Left lung (tissue), 4 donors: ENCODE measurements at regions not wholly inside any gene's neighbourhood (a gene's known extent, or its start where the extent isn't known, plus 50 kb on each side); places are given as distances from the start of the nearest gene placed in this dataset.

Experiments
- ATAC-seq: fragments of 200-7000 bp; cut with Tn5 transposase; one replicate; pipeline ENCODE4 v1.9.1; 2020; ENCODE audit warnings: moderate library complexity
- DNase-seq, 4 donors: peaks; one replicate each; pipeline ENCODE4 v3.0.0-alpha.2; 2013 to 2020
- H3K27ac ChIP-seq, 2 donors: fragments of 200-600 bp; sonication (generic) in 1 of 2; one replicate each; pipeline versions ENCODE4 v1.5.0 to v1.8.0; 2020 to 2021
- H3K27me3 ChIP-seq, 2 donors: fragments of 200-600 bp; sonication (generic) in 1 of 2; one replicate each; pipeline versions ENCODE4 v1.5.0 to v1.8.0; 2020 to 2021
- H3K36me3 ChIP-seq, 2 donors: fragments of 200-600 bp; sonication (generic) in 1 of 2; one replicate each; pipeline versions ENCODE4 v1.5.0 to v1.8.0; 2020 to 2021
- H3K4me1 ChIP-seq, 2 donors: fragments of 200-600 bp; one replicate each; pipeline ENCODE4 v1.8.0; 2021
- H3K4me3 ChIP-seq, 2 donors: fragments of 200-600 bp; sonication (generic) in 1 of 2; one replicate each; pipeline versions ENCODE4 v1.5.0 to v1.8.0; 2020 to 2021; ENCODE audit warnings: mild to moderate bottlenecking in 1 of 2
- H3K9me3 ChIP-seq, 2 donors: fragments of 200-600 bp; sonication (generic) in 1 of 2; one replicate each; pipeline versions ENCODE4 v1.5.0 to v1.8.0; 2020 to 2021
- intact Hi-C, 2 donors: fragments of 100-400 bp; cut with DNase I; formaldehyde crosslinking; loops; one replicate each; pipeline versions ENCODE4 v1.11.2 to v1.14.2; 2022
- TF ChIP-seq, protein P1 (sequence below), 2 donors: fragments of 200-600 bp; sonication (generic) in 1 of 2; IDR thresholded peaks; one replicate each; pipeline versions ENCODE4 v1.5.0 to v1.8.0; 2021; ENCODE audit warnings: antibody characterized with exemption in 2 of 2
- donor health status: DM: no; HTN: yes; CAD: no.
- donor health status: DM: no; HTN: no; CAD: no.

DNA sequence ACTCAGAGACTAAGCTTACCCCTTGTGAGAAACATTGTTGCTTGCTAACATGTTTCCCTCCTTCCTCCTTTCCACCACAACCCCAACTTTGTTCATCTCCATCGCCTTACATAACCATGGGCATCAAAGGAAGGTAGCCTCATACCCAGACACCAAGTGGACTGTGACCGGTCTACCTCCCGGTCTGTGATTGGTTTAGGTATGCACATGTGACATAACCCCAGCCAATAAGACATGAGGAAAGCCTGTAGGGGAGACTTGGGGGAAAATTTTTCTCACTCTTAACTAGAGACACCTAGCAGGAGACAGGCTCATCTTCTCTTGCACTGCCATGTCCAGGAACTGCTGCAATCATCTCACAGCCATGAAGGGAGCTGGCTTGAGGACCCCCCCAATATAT, 120.7 kb downstream of the CDC7 start:
- Histone ChIP-seq H3K27me3 (no peaks in the 10 kb centered on the region), H3K9me3 (no peaks in the 10 kb centered on the region), H3K27ac (no peak overlapping the region), H3K4me1 (no peaks in the 10 kb centered on the region), H3K4me3 (no peak overlapping the region), H3K36me3 (no peaks in the 10 kb centered on the region)
- TF ChIP-seq, protein P1, sequence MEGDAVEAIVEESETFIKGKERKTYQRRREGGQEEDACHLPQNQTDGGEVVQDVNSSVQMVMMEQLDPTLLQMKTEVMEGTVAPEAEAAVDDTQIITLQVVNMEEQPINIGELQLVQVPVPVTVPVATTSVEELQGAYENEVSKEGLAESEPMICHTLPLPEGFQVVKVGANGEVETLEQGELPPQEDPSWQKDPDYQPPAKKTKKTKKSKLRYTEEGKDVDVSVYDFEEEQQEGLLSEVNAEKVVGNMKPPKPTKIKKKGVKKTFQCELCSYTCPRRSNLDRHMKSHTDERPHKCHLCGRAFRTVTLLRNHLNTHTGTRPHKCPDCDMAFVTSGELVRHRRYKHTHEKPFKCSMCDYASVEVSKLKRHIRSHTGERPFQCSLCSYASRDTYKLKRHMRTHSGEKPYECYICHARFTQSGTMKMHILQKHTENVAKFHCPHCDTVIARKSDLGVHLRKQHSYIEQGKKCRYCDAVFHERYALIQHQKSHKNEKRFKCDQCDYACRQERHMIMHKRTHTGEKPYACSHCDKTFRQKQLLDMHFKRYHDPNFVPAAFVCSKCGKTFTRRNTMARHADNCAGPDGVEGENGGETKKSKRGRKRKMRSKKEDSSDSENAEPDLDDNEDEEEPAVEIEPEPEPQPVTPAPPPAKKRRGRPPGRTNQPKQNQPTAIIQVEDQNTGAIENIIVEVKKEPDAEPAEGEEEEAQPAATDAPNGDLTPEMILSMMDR (IDR thresholded peaks at IDR 0.05): no peak
- intact Hi-C loops: no loop called here
- no peak for ATAC-seq
- DNase-seq: no peak

DNA sequence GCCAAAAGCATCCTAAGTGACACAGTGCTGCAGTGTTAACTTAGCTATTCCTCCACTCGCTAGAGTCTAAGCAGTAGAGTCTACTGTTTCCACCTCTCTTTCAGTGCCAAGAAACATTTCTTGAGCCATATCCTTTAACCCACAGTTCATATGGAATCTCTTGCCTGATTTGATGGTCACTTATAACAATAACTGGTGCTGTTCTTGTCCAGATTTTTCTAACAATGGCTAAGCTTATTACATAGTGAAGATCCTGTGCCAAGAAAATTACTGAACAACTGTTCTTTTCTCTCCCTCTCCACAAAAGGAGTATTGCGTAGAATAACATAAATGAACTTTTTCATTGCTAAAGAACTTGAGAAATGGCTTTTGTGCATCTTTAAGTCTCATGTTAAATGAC, 121.3 kb downstream of the CDC7 start:
- TF ChIP-seq, protein P1 (IDR thresholded peaks at IDR 0.05): no peak
- no peaks in the 10 kb centered on the region for H3K4me1 ChIP-seq
- H3K4me3 ChIP-seq: no peak overlapping the region
- no peaks in the 10 kb centered on the region for H3K9me3 ChIP-seq
- intact Hi-C loops: no loop called here
- H3K36me3 ChIP-seq: no peaks in the 10 kb centered on the region
- H3K27ac ChIP-seq: no peak overlapping the region
- H3K27me3 ChIP-seq: no peaks in the 10 kb centered on the region
- DNase-seq (no peak), ATAC-seq (no peak)

DNA sequence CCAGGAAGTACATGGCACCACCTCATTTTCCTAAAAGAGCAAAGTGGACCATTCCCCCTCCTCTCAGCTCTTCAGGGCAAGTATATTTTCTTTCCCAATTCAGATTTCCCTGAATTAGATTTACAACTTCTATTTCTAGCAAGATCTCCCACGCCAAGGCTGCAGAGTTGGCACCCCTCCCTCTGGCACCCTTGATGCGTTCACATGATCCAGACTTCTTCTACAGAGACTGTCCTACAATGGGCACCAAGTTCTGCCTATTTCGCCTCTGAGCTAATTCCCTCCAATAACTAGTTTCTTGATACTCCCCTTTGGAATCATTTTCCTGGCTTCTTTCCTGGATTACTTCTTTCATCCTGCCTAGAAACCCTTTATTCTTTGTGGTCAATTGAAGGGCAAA, 122.0 kb downstream of the CDC7 start:
- Histone ChIP-seq H3K4me3 (no peak overlapping the region), H3K4me1 (no peaks in the 10 kb centered on the region), H3K27me3 (no peaks in the 10 kb centered on the region), H3K27ac (no peak overlapping the region), H3K36me3 (no peaks in the 10 kb centered on the region), H3K9me3 (no peaks in the 10 kb centered on the region)
- no peak for DNase-seq
- TF ChIP-seq, protein P1 (IDR thresholded peaks at IDR 0.05): no peak
- ATAC-seq: peak; percentile 57
- intact Hi-C loops: no loop called here

DNA sequence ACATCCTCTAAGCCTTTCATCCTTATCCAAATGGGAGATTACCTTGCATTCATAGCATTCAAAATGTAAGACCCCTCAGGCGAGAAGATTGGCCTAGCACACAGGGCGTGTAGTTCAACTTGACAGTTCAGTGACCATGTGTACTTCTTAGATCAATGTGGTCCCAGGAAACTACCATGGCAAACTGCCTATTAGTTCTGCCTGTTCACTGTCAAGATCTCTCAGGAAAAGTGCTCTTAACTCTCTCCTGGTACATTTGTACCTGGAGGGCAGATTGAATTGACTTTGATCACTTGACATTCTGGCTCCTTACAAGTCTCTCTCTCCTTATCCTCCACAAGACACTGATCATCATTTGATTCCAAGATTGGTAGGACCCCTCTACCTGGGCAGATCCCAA, 122.4 kb downstream of the CDC7 start:
- ATAC-seq: peak; percentile 82
- no peak overlapping the region for H3K4me3 ChIP-seq
- TF ChIP-seq, protein P1 (IDR thresholded peaks at IDR 0.05): no peak
- intact Hi-C loops: no loop called here
- H3K27ac ChIP-seq: no peak overlapping the region
- H3K4me1 ChIP-seq: no peaks in the 10 kb centered on the region
- DNase-seq: no peak
- H3K27me3 ChIP-seq: no peaks in the 10 kb centered on the region
- no peaks in the 10 kb centered on the region for H3K9me3 ChIP-seq
- no peaks in the 10 kb centered on the region for H3K36me3 ChIP-seq

DNA sequence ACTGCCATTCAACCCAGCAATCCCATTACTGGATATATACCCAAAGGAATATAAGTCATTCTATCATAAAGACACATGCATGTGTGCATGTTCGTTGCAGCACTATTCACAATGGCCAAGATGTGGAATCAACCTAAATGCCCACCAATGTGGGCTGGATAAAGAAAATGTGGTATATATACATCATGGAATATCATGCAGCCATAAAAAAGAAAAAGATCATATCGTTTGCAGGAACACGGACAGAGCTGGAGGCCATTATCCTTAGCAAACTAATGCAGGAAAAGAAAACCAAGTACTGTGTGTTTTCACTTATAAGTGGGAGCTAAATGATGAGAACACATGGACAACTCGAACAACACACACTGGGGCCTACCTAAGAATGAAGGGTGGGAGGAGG, 123.7 kb downstream of the CDC7 start:
- DNase-seq (no peak), ATAC-seq (no peak)
- intact Hi-C loops: no loop called here
- H3K9me3 ChIP-seq: no peaks in the 10 kb centered on the region
- H3K27ac ChIP-seq: no peak overlapping the region
- no peaks in the 10 kb centered on the region for H3K27me3 ChIP-seq
- no peak overlapping the region for H3K4me3 ChIP-seq
- no peaks in the 10 kb centered on the region for H3K4me1 ChIP-seq
- H3K36me3 ChIP-seq: no peaks in the 10 kb centered on the region
- TF ChIP-seq, protein P1 (IDR thresholded peaks at IDR 0.05): no peak
